ENCODE measurements at regions not wholly inside any gene's neighbourhood (a gene's known extent, or its start where the extent isn't known, plus 50 kb on each side); places are given as distances from the start of the nearest gene placed in this dataset.
A peak's percentile ranks its signal among the peaks of the same experiment; 100 is the strongest.

GRCh38 chr7:113456533-113456932 lies 338.2 kb upstream of the SMIM30 start:
- Histone ChIP-seq H3K27me3 (no peaks in the 10 kb centered on the region), H3K27ac (no peak overlapping the region), H3K4me1 (no peaks in the 10 kb centered on the region)

GRCh38 chr7:113454597-113455169 lies 336.3 kb upstream of the SMIM30 start:
- no peaks in the 10 kb centered on the region for H3K4me1 ChIP-seq
- no peak overlapping the region for H3K4me3 ChIP-seq
- H3K27me3 ChIP-seq = no peaks in the 10 kb centered on the region
- no peak overlapping the region for H3K27ac ChIP-seq
- H3K36me3 ChIP-seq = no peaks in the 10 kb centered on the region
- no peaks in the 10 kb centered on the region for H3K9me3 ChIP-seq (replicated peaks)
- no peak for DNase-seq

More at GRCh38 chr7:113456533-113456932, 338.2 kb upstream of the SMIM30 start:
- Histone ChIP-seq H3K36me3 (no peaks in the 10 kb centered on the region), H3K9me3 (replicated peaks) (no peaks in the 10 kb centered on the region), H3K4me3 (no peak overlapping the region)
- no peak for DNase-seq

GRCh38 chr7:113452245-113452644 lies 333.9 kb upstream of the SMIM30 start:
- Histone ChIP-seq H3K4me3 (no peak overlapping the region), H3K27me3 (no peaks in the 10 kb centered on the region), H3K36me3 (no peaks in the 10 kb centered on the region), H3K27ac (no peak overlapping the region), H3K4me1 (no peaks in the 10 kb centered on the region), H3K9me3 (replicated peaks) (no peaks in the 10 kb centered on the region)
- DNase-seq = no peak

- DNase-seq = no peak
- no peaks in the 10 kb centered on the region for H3K9me3 ChIP-seq (replicated peaks)
- no peak overlapping the region for H3K4me3 ChIP-seq
- no peaks in the 10 kb centered on the region for H3K27me3 ChIP-seq
- H3K27ac ChIP-seq = no peak overlapping the region
- no peaks in the 10 kb centered on the region for H3K36me3 ChIP-seq
- no peaks in the 10 kb centered on the region for H3K4me1 ChIP-seq
Observed at GRCh38 chr7:113446791-113447190, 328.4 kb upstream of the SMIM30 start.

GRCh38 chr7:113446391-113446790 lies 328.0 kb upstream of the SMIM30 start:
- Histone ChIP-seq H3K9me3 (replicated peaks) (no peaks in the 10 kb centered on the region), H3K36me3 (no peaks in the 10 kb centered on the region), H3K4me3 (no peak overlapping the region), H3K4me1 (no peaks in the 10 kb centered on the region), H3K27me3 (no peaks in the 10 kb centered on the region), H3K27ac (no peak overlapping the region)
- DNase-seq = no peak

- no peak overlapping the region for H3K27ac ChIP-seq
- no peak overlapping the region for H3K4me3 ChIP-seq
- DNase-seq = no peak
- no peaks in the 10 kb centered on the region for H3K9me3 ChIP-seq (replicated peaks)
- no peaks in the 10 kb centered on the region for H3K4me1 ChIP-seq
- H3K27me3 ChIP-seq = no peaks in the 10 kb centered on the region
- H3K36me3 ChIP-seq = no peaks in the 10 kb centered on the region
Observed at GRCh38 chr7:113444261-113444660, 325.9 kb upstream of the SMIM30 start.

GRCh38 chr7:113440173-113440572 lies 321.8 kb upstream of the SMIM30 start:
- 0 out of 2 replicates have a peak, but pooled peaks cover 3% of the 10 kb centered on the region for H3K36me3 ChIP-seq
- no peaks in the 10 kb centered on the region for H3K4me1 ChIP-seq
- no peak overlapping the region for H3K27ac ChIP-seq
- H3K9me3 ChIP-seq (replicated peaks) = no peaks in the 10 kb centered on the region
- H3K4me3 ChIP-seq = no peak overlapping the region
- no peak for DNase-seq
- H3K27me3 ChIP-seq = no peaks in the 10 kb centered on the region

- Histone ChIP-seq H3K9me3 (replicated peaks) (0 out of 2 replicates have a peak, but pooled peaks cover 3% of the 10 kb centered on the region), H3K27ac (no peak overlapping the region), H3K27me3 (no peaks in the 10 kb centered on the region), H3K4me3 (no peak overlapping the region), H3K36me3 (0 out of 2 replicates have a peak, but pooled peaks cover 3% of the 10 kb centered on the region), H3K4me1 (no peaks in the 10 kb centered on the region)
- DNase-seq = no peak
Observed at GRCh38 chr7:113431406-113431805, 313.1 kb upstream of the SMIM30 start.

GRCh38 chr7:113424185-113424817 lies 305.9 kb upstream of the SMIM30 start:
- Histone ChIP-seq H3K36me3 (no peaks in the 10 kb centered on the region), H3K4me1 (peaks cover 3% of the 10 kb centered on the region; the same call in 1 of the 2 replicates), H3K9me3 (replicated peaks) (no peaks in the 10 kb centered on the region), H3K4me3 (no peak overlapping the region), H3K27ac (no peak overlapping the region), H3K27me3 (no peaks in the 10 kb centered on the region)
- no peak for DNase-seq

GRCh38 chr7:113421696-113422330 lies 303.5 kb upstream of the SMIM30 start:
- DNase-seq = peak; percentile 93 to 98
- H3K4me1 ChIP-seq = peaks cover 3% of the 10 kb centered on the region; the same call in 1 of the 2 replicates
- no peak overlapping the region for H3K4me3 ChIP-seq
- H3K9me3 ChIP-seq (replicated peaks) = no peaks in the 10 kb centered on the region
- H3K27me3 ChIP-seq = no peaks in the 10 kb centered on the region
- H3K27ac ChIP-seq = no peak overlapping the region
- no peaks in the 10 kb centered on the region for H3K36me3 ChIP-seq

- no peak for DNase-seq
- Histone ChIP-seq H3K4me3 (no peak overlapping the region), H3K27me3 (no peaks in the 10 kb centered on the region), H3K27ac (no peak overlapping the region), H3K36me3 (no peaks in the 10 kb centered on the region), H3K9me3 (replicated peaks) (no peaks in the 10 kb centered on the region), H3K4me1 (no peaks in the 10 kb centered on the region)
Observed at GRCh38 chr7:113414401-113415035, 296.2 kb upstream of the SMIM30 start.

- Histone ChIP-seq H3K9me3 (replicated peaks) (no peaks in the 10 kb centered on the region), H3K36me3 (no peaks in the 10 kb centered on the region), H3K4me1 (no peaks in the 10 kb centered on the region), H3K27ac (no peak overlapping the region), H3K27me3 (no peaks in the 10 kb centered on the region), H3K4me3 (no peak overlapping the region)
- no peak for DNase-seq
Observed at GRCh38 chr7:113412410-113412809, 294.1 kb upstream of the SMIM30 start.

- H3K4me3 ChIP-seq = no peak overlapping the region
- no peaks in the 10 kb centered on the region for H3K4me1 ChIP-seq
- H3K27me3 ChIP-seq = no peaks in the 10 kb centered on the region
- no peak overlapping the region for H3K27ac ChIP-seq
- H3K36me3 ChIP-seq = no peaks in the 10 kb centered on the region
- DNase-seq = no peak
- H3K9me3 ChIP-seq (replicated peaks) = no peaks in the 10 kb centered on the region
Observed at GRCh38 chr7:113410796-113411195, 292.4 kb upstream of the SMIM30 start.

GRCh38 chr7:113408999-113409398 lies 290.6 kb upstream of the SMIM30 start:
- Histone ChIP-seq H3K36me3 (no peaks in the 10 kb centered on the region), H3K9me3 (replicated peaks) (no peaks in the 10 kb centered on the region), H3K27ac (no peak overlapping the region), H3K4me1 (no peaks in the 10 kb centered on the region), H3K27me3 (no peaks in the 10 kb centered on the region), H3K4me3 (no peak overlapping the region)
- DNase-seq = no peak

Measured in SJCRH30 (cell line).